Esophagus muscularis mucosa (tissue), 4 donors: ENCODE measurements at regions not wholly inside any gene's neighbourhood (a gene's known extent, or its start where the extent isn't known, plus 50 kb on each side); places are given as distances from the start of the nearest gene placed in this dataset.

Experiments
- CTCF ChIP-seq, 3 experiments: fragments of 200-600 bp in 2 of 3; fragments of 450-650 bp in 1 of 3; sonication (generic) in 2 of 3; IDR thresholded peaks; one replicate each; pipeline ENCODE4 v1.5.1; 2017 to 2019; ENCODE audit warnings: antibody characterized with exemption in 3 of 3, mild to moderate bottlenecking in 2 of 3, moderate library complexity in 1 of 3
- EP300 ChIP-seq: sonication (generic); formaldehyde crosslinking; IDR thresholded peaks from one replicate; pipeline ENCODE4 v1.6.1; 2017; ENCODE audit warnings: antibody characterized with exemption
- POLR2A ChIP-seq: fragments of 450-650 bp; IDR thresholded peaks from one replicate; pipeline ENCODE4 v1.6.1; 2017; ENCODE audit warnings: antibody characterized with exemption, moderate library complexity, mild to moderate bottlenecking, low read depth
- POLR2AphosphoS5 ChIP-seq, 2 donors: sonication (generic); formaldehyde crosslinking; IDR thresholded peaks; one replicate each; pipeline ENCODE4 v1.6.1; 2017; ENCODE audit warnings: antibody characterized with exemption in 2 of 2

- TF ChIP-seq CTCF (IDR thresholded peaks at IDR 0.05) (no peak), EP300 (no peak), POLR2A (no peak), POLR2AphosphoS5 (IDR thresholded peaks at IDR 0.05) (no peak)
These were observed 119.0 kb upstream of the LPP start for GRCh38 chr3:188034989-188035388.
